ENCODE measurements at regions not wholly inside any gene's neighbourhood (a gene's known extent, or its start where the extent isn't known, plus 50 kb on each side); places are given as distances from the start of the nearest gene placed in this dataset.

DNA sequence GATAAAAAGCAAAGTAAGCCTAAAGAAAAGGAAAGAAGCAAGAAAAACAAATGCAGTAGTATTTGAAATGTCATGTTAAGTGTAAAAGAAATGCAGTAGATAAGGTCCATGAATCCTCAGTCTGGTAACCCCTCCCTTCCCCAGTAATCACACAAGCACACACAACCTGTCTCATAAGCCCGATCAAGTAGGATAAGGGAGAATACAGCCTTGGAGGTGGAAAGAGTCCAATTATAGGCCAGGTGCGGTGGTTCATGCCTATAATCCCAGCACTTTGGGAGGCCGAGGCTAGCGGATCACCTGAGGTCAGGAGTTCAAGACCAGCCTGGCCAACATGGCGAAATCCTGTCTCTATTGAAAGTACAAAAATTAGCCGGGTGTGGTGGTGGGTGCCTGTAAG lies 117.9 kb downstream of the GADD45G start:
- no peaks in the 10 kb centered on the region for H3K27me3 ChIP-seq
- no peak for TF ChIP-seq POLR2A (IDR thresholded peaks at IDR 0.05)
- TF ChIP-seq EP300 (IDR thresholded peaks at IDR 0.05), result no peak
- no peaks in the 10 kb centered on the region for H3K9me3 ChIP-seq
- no peak overlapping the region for H3K4me3 ChIP-seq
- H3K27ac ChIP-seq, result no peak overlapping the region
- no peaks in the 10 kb centered on the region for H3K36me3 ChIP-seq
- no peaks in the 10 kb centered on the region for H3K4me1 ChIP-seq
- no peak for ATAC-seq
- 91 to 93% methylated on average over 3 to 5 of the region's 6 CpGs for WGBS, 2 donors (ENCODE audit: low coverage in 1 of 2)

DNA sequence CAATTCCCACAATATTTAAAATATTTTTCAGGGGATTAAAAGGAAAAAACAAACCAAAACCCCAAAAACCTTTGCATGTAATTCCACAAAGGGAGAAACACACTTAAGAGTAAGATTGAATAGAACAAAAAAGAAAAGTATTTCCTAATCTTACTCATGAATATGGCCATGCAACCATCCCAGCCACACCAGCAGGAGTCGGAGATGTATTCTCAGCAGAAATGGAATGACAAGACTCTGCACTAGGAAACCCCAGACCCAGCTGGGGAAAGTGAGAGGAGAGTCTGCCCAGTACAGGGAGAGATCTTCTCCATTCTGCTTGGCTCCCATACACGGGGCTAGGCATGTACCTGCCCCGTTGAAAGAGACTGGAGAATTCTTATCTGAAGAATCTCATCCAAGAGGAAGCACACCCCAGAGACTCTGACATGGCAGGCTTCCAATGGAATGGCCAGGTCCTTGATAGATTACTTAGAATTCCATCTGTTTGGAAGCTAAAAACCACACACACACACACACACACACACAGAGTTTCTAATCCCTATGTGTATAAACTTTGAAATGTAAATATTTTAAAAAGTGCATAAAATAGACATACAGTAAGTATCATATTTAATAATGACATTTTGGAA lies 118.8 kb downstream of the GADD45G start:
- no peaks in the 10 kb centered on the region for H3K4me1 ChIP-seq
- ATAC-seq, result no peak
- TF ChIP-seq POLR2A (IDR thresholded peaks at IDR 0.05), result no peak
- TF ChIP-seq, protein P1, sequence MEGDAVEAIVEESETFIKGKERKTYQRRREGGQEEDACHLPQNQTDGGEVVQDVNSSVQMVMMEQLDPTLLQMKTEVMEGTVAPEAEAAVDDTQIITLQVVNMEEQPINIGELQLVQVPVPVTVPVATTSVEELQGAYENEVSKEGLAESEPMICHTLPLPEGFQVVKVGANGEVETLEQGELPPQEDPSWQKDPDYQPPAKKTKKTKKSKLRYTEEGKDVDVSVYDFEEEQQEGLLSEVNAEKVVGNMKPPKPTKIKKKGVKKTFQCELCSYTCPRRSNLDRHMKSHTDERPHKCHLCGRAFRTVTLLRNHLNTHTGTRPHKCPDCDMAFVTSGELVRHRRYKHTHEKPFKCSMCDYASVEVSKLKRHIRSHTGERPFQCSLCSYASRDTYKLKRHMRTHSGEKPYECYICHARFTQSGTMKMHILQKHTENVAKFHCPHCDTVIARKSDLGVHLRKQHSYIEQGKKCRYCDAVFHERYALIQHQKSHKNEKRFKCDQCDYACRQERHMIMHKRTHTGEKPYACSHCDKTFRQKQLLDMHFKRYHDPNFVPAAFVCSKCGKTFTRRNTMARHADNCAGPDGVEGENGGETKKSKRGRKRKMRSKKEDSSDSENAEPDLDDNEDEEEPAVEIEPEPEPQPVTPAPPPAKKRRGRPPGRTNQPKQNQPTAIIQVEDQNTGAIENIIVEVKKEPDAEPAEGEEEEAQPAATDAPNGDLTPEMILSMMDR (IDR thresholded peaks at IDR 0.05), result no peak
- TF ChIP-seq EP300 (IDR thresholded peaks at IDR 0.05), result no peak
- no peak for TF ChIP-seq POLR2AphosphoS5 (IDR thresholded peaks at IDR 0.05)
- no peaks in the 10 kb centered on the region for H3K9me3 ChIP-seq
- H3K27me3 ChIP-seq, result no peaks in the 10 kb centered on the region
- H3K27ac ChIP-seq, result no peak overlapping the region
- 38 to 50% methylated on average over 1 to 2 of the region's 3 CpGs for WGBS, 2 donors (ENCODE audit: low coverage in 1 of 2)
- no peak overlapping the region for H3K4me3 ChIP-seq
- H3K36me3 ChIP-seq, result no peaks in the 10 kb centered on the region

DNA sequence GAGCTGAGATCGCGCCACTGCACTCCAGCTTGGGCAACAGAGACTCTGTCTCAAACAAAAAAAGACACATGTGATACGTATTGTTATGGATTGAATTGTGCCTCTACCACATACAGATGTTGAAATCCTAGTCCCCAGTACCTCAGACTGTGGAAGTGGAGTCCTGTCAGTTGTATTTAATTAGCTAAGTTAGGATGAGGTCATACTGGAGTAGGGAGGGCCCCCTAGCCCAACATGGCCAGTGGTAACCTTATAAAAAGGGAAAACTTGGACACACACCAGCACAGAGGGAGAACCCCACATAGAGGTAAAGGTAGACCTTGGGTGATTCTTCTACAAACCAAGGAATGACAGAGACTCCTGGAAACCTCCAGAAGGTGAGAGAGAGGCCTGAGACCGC lies 119.8 kb downstream of the GADD45G start:
- no peaks in the 10 kb centered on the region for H3K27me3 ChIP-seq
- H3K9me3 ChIP-seq, result no peaks in the 10 kb centered on the region
- WGBS, 2 donors (ENCODE audit: low coverage in 1 of 2), result 96 to 100% methylated on average over 3 of the region's 4 CpGs
- TF ChIP-seq EP300 (IDR thresholded peaks at IDR 0.05) (no peak), POLR2A (IDR thresholded peaks at IDR 0.05) (no peak), POLR2AphosphoS5 (IDR thresholded peaks at IDR 0.05) (no peak)
- TF ChIP-seq, protein P1 (IDR thresholded peaks at IDR 0.05), result no peak
- no peaks in the 10 kb centered on the region for H3K4me1 ChIP-seq
- ATAC-seq, result no peak
- no peak overlapping the region for H3K27ac ChIP-seq
- no peak overlapping the region for H3K4me3 ChIP-seq
- H3K36me3 ChIP-seq, result no peaks in the 10 kb centered on the region

DNA sequence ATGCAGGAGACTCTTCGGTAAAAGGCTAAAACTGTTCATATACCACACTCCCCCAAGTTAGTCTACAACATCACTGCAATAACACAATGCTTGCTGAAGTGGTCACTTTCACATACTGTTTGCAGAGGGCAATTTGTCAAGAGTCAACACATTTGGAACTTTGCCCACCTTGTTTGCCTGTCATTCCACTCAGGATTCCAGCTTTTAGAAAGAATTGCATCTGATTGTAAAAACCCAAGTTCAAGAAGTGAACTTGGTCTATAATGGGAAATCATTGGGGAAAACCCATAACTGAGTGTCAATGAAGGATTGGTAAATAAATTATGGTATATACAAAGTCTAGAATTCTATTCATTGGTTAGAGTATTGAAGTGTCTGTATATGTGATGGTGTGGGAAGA lies 120.5 kb downstream of the GADD45G start:
- 100% methylated on average over 1 of the region's 1 CpG for WGBS, 2 donors (ENCODE audit: low coverage in 1 of 2)
- H3K27me3 ChIP-seq, result no peaks in the 10 kb centered on the region
- no peak for ATAC-seq

DNA sequence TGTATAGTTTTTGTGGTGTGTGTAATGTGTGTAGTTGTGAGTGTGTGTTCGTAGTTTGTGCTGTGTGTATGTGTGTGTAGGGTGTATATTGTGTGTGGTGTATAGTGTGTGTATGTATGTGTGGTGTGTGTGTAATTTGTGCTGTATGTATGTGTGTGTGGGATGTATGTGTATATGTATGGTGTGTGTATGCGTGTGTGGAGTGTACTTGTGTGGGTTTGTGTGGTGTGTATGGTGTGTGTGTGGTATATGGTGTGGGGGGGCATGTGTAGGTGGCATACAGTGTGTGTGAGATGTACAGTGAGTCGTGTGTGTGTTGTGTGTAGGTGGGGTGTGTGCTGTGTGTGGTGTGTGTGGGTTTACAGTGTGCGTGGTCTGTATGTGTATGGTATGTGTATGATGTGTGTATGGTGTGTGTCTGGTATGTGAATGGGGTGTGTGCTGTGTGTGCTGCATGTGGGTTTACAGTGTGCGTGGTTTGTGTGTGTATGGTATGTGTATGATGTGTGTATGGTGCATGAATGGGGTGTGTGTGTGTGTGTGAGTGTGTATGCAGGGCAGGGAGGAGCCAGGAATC lies 125.2 kb downstream of the GADD45G start:
- Histone ChIP-seq H3K4me1 (peaks cover 0 to 20% (median 11%) of the 10 kb centered on the region in 3 donors), H3K36me3 (no peaks in the 10 kb centered on the region), H3K4me3 (no peak overlapping the region), H3K27ac (no peak overlapping the region), H3K9me3 (no peaks in the 10 kb centered on the region), H3K27me3 (no peaks in the 10 kb centered on the region)
- TF ChIP-seq POLR2AphosphoS5 (IDR thresholded peaks at IDR 0.05) (no peak), POLR2A (IDR thresholded peaks at IDR 0.05) (no peak), EP300 (IDR thresholded peaks at IDR 0.05) (no peak)
- TF ChIP-seq, protein P1 (IDR thresholded peaks at IDR 0.05), result no peak
- 74 to 85% methylated on average over 5 of the region's 5 CpGs for WGBS, 2 donors (ENCODE audit: low coverage in 1 of 2)
- ATAC-seq, result no peak

More for the DNA sequence above, 120.5 kb downstream of the GADD45G start:
- no peak overlapping the region for H3K4me3 ChIP-seq
- TF ChIP-seq POLR2A (IDR thresholded peaks at IDR 0.05) (no peak), EP300 (IDR thresholded peaks at IDR 0.05) (no peak), POLR2AphosphoS5 (IDR thresholded peaks at IDR 0.05) (no peak)
- TF ChIP-seq, protein P1 (IDR thresholded peaks at IDR 0.05), result no peak
- no peaks in the 10 kb centered on the region for H3K4me1 ChIP-seq
- no peaks in the 10 kb centered on the region for H3K9me3 ChIP-seq
- H3K27ac ChIP-seq, result no peak overlapping the region
- no peaks in the 10 kb centered on the region for H3K36me3 ChIP-seq

Measured in gastroesophageal sphincter (tissue), 4 donors.